ENCODE measurements at regions not wholly inside any gene's neighbourhood (a gene's known extent, or its start where the extent isn't known, plus 50 kb on each side); places are given as distances from the start of the nearest gene placed in this dataset.

- no peak for DNase-seq
These were observed 193.4 kb upstream of the BLID start for GRCh38 chr11:122309262-122309925.

GRCh38 chr11:122308226-122308625 lies 192.2 kb upstream of the BLID start:
- no peak for DNase-seq

- DNase-seq = no peak
These were observed 191.5 kb upstream of the BLID start for GRCh38 chr11:122307476-122308035.

DNA sequence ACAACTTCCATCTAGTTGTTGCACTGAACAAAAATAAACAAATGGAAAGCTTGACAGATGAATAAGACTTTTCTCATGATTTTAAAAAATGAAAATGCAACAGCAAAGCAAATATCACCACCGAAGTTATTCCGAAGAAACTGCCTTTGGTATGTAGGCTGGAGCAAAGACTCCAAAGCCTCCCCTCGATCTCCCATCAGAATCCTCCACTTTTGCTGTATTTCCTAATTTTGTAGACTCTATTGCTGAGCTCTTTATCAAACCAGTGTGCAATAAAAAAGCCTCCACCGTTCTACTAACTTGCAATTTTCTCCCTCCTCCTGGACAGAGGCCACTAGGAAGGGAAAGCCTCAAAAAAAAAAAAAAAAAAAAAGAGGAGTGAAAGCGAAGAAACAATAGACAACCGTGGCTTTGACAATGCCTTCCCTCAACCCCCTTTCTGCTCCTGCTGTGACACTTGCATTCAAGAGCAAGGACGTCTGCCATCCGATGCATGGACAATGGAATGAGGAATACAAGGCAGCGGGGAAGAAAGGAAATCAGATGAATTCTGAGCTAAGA lies 190.9 kb upstream of the BLID start:
- no peak for DNase-seq

GRCh38 chr11:122305426-122306320 lies 189.7 kb upstream of the BLID start:
- DNase-seq = no peak

- DNase-seq = no peak
These were observed 189.0 kb upstream of the BLID start for GRCh38 chr11:122304973-122305372.

DNA sequence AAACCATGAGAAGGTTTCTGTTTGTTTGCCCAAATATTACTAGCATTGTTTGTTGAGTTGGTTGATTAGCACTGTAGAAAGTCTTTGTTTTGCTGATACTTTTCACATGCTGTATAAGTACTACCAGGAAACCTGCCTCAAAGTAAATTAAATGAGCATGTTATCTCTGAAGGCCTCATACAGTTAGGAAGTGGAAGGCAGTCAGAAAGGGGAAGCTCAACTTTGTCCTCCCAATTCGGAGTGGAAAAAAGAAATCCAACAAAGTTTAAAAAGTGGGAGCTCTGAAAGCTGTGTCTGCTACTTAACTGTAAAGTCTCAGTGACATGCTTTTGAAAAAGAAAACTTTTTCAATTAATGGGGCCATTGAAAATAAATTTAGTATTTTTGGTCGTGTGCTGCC lies 188.3 kb upstream of the BLID start:
- no peak for DNase-seq

DNA sequence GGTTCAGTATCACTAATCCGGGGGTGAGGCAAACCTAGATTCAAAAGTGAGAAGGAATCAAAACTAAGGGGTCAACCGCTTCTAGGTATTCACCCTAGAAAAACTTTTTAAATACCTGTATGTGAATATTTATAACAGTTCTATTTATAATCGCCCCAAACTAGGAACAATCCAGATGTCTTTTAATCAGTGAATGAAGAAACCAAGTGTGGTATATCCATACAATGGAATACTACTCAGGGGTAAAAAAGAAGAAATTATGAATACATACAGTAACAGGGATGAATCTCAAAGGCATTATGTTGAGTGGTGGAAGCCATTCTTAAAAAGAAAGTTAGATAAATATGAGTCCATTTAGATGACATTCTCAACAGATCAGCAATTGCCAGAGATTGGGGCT lies 178.0 kb upstream of the BLID start:
- DNase-seq = no peak

DNA sequence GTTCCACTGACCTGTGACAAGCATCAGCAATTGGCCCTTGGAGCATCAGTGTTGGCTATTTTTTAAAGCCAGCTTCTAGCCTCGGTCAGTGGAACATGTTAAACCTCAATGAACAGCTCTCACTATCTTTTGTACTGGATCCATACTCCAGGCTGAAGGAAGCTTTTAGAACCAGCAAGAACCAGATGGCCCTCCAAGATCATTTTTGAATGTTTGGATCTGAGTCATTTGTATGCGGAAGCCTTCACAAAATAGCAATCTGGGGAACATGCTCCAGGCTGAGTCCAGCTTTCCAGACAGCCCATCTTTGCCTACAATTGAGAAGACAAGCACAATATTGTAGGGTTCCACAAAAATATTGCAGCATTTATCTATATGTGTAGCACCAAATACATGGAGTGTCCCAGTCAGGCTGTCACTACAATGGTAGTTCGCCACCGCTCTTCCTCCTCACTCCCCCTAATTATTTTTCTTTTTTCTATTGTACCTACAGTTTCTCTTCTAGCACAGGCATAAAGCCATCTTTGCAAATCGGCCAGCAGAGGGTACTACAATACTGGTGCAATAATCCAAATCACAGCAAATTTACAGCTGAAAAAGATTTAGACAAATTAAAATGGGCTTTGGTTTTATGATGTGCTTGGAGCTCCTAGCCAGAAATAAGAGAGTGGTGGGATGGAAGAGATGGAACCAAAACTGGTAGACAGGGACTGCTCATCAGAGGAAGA lies 177.4 kb upstream of the BLID start:
- DNase-seq = no peak

DNA sequence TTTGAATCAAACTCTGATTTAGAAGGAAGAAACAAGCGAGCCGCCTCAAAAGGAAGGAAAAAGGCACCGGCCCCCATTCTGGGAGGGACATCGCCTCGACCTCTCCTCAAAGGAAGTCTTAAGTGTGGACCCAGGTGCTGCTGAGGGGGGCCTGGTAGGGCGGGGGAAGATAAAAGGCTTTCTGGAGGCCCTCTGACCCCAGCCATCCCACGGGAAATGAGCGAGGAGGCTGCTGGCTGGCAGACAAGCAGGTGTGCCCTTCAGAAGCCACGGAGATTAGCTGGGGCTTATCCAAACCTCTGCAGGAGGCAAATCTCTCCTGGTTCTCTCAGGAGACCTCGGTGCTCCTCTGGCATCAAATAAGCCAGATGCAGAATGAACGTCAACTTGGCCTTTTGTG lies 171.4 kb upstream of the BLID start:
- no peak for DNase-seq

GRCh38 chr11:122285070-122285988 lies 169.3 kb upstream of the BLID start:
- no peak for DNase-seq

DNA sequence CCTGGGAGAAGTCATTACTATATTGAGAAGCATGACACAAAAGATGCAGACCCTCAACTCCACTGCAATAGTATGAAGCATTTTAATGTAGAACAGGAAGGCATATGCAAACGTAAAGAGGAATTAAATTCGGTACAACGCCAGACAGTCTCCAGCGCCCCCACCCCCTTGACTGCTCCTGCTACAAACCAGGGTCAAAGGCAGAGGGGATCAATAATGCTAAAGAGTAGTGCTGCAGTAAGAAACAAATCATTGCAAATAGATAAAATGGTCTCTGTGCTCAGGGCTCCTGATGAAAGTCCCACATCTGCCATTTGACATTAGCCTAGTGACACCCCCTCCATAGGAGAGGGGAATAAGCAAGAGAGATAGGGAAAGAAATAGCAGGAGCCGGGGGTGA lies 164.9 kb upstream of the BLID start:
- no peak for DNase-seq

DNA sequence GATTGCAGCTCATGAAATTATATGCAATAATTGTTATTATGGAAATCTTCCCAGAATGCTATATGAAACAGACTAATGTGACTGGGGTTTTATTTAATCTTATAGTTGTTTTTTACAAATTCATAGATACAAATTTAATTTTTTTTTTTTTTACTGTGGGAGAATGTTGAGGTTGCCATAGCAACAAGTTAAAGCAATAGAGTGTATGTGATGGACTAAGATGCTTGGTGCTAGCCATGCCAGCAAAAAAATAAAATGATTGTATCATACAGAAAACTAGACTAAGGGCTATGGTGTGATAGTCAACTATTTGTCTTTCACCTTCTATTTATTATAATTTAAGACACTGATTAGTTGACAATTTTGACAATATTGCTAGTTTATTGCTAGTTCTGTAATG lies 163.2 kb upstream of the BLID start:
- DNase-seq = no peak

- DNase-seq = no peak
These were observed 161.5 kb upstream of the BLID start for GRCh38 chr11:122277493-122277892.

DNA sequence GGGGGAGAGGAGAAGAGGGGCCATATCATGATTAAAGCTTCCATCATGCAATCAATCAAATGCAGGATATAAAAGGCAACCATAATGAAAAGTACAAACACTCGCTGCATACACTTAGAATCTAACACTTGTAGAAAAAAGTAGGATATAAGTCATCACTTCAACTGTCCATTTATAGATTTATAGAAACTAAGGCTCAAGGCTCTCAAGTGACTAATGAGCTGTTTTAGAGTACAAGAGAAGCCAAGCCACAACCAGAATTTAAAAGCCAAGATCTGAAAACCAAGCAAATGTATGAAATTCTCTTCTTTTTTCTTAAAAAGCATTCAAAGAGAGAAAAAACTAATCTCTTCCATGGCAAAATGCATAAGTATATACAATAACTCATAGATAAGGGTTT lies 160.2 kb upstream of the BLID start:
- no peak for DNase-seq

DNA sequence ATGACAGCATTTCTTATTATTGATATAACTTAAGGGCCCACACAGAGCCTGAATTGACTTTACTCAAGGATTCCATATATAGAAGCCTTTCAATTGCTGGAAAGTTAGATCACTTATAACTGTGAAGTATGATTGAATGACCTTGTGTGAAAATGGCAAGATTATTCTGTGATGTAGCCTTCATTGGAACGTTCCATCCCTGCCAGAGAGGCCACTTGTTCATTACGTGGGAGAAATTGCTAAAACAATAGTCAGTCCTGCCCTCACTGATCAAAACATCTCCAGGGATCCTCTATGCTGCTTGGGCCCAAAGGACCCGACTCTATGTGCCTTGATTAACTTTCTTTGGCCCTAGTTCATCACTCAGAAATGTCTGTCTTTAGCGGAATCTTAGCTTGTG lies 159.5 kb upstream of the BLID start:
- DNase-seq = no peak

DNA sequence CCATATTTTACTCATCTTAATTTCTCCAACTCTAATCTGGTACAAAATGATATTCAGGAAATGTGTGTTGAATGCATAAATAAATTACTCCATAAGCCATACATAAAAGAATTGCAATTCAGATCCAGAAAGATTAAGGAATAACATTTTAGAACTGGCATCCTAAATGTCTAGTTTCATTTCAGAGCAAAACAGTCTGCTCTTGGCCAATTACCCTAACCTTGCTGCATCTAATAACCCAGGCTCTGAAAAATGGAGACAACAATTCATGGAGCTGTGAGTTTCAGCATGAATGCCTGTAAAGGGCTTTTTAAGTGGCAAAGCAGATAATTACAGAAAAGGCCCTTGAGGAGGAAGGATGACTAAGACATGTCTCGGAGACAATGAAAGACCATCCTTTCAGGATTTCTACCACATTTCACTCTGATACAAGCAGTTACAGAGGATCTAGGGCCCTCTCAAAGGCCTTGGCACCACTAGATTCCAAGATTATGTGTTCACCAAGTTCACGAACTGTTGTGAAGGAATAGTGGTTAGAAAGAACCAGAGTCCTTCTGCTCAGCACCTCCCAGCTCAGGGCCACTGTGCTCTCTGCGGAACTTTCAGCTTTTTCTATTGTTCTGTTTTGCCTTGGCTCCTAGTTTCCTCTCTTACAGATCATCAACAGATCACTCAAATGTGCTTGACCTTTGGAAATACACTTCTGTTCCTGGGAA lies 157.6 kb upstream of the BLID start:
- no peak for DNase-seq

- DNase-seq = no peak
These were observed 155.7 kb upstream of the BLID start for GRCh38 chr11:122271745-122272144.

- no peak for DNase-seq
These were observed 155.1 kb upstream of the BLID start for GRCh38 chr11:122271137-122271536.

DNA sequence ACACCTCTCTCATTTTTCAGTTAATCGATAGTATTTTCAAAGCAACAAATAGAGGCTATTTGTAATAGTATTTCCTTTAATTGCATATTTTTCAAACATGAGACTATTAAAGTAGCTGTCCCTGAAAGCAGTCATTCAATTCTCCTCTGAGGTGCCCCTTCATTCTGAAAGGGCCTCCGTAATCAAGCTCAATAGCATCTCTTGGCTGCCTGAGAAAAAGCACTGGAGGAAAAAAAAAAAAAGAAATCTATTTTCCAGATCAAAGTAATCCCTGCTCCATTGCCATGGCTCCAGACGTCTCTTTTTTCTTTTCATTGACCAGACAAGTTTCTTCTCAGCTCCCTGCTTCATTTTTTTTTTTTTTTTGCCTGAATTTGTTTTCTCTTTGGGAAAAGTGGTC lies 154.5 kb upstream of the BLID start:
- no peak for DNase-seq

GRCh38 chr11:122269824-122270223 lies 153.8 kb upstream of the BLID start:
- no peak for DNase-seq
